ENCODE measurements at regions not wholly inside any gene's neighbourhood (a gene's known extent, or its start where the extent isn't known, plus 50 kb on each side); places are given as distances from the start of the nearest gene placed in this dataset.

- no peak for FAIRE-seq
- TF ChIP-seq TAF1 (IDR thresholded peaks at IDR 0.05; ENCODE audit: low read depth, low read length) (no peak), PAX5 (IDR thresholded peaks at IDR 0.05; ENCODE audit: insufficient read depth, low read length, severe bottlenecking) (no peak)
- no peak for DNase-seq (ENCODE audit: insufficient read length, low spot score)
Observed at GRCh38 chr4:16993956-16994840, 95.8 kb upstream of the LDB2 start.

GRCh38 chr4:16992566-16993225 lies 94.3 kb upstream of the LDB2 start:
- TF ChIP-seq TAF1 (IDR thresholded peaks at IDR 0.05; ENCODE audit: low read depth, low read length) (no peak), POLR2AphosphoS5 (IDR thresholded peaks at IDR 0.05; ENCODE audit: low read depth, low read length) (no peak), POU2F2 (IDR thresholded peaks at IDR 0.05; ENCODE audit: low read depth, low read length) (no peak), POLR2A (IDR thresholded peaks at IDR 0.05; ENCODE audit: low read depth, low read length) (no peak), SPI1 (IDR thresholded peaks at IDR 0.05; ENCODE audit: low read depth, low read length) (no peak), PAX5 (IDR thresholded peaks at IDR 0.05; ENCODE audit: insufficient read depth, low read length, severe bottlenecking) (no peak)
- FAIRE-seq (no peak), DNase-seq (ENCODE audit: insufficient read length, low spot score) (no peak)

- FAIRE-seq (no peak), DNase-seq (ENCODE audit: insufficient read length, low spot score) (no peak)
- TF ChIP-seq PAX5 (IDR thresholded peaks at IDR 0.05; ENCODE audit: insufficient read depth, low read length, severe bottlenecking) (no peak), SPI1 (IDR thresholded peaks at IDR 0.05; ENCODE audit: low read depth, low read length) (no peak), TAF1 (IDR thresholded peaks at IDR 0.05; ENCODE audit: low read depth, low read length) (no peak), POLR2AphosphoS5 (IDR thresholded peaks at IDR 0.05; ENCODE audit: low read depth, low read length) (no peak), POLR2A (IDR thresholded peaks at IDR 0.05; ENCODE audit: low read depth, low read length) (no peak), POU2F2 (IDR thresholded peaks at IDR 0.05; ENCODE audit: low read depth, low read length) (no peak)
Observed at GRCh38 chr4:16991450-16991849, 93.0 kb upstream of the LDB2 start.

- DNase-seq (ENCODE audit: insufficient read length, low spot score) (no peak), FAIRE-seq (no peak)
- TF ChIP-seq POLR2A (IDR thresholded peaks at IDR 0.05; ENCODE audit: low read depth, low read length): no peak
- no peak for TF ChIP-seq PAX5 (IDR thresholded peaks at IDR 0.05; ENCODE audit: insufficient read depth, low read length, severe bottlenecking)
- TF ChIP-seq SPI1 (IDR thresholded peaks at IDR 0.05; ENCODE audit: low read depth, low read length): no peak
- TF ChIP-seq POU2F2 (IDR thresholded peaks at IDR 0.05; ENCODE audit: low read depth, low read length): no peak
- TF ChIP-seq POLR2AphosphoS5 (IDR thresholded peaks at IDR 0.05; ENCODE audit: low read depth, low read length): no peak
- TF ChIP-seq TAF1 (IDR thresholded peaks at IDR 0.05; ENCODE audit: low read depth, low read length): no peak
Observed at GRCh38 chr4:16989371-16989770, 90.9 kb upstream of the LDB2 start.

- TF ChIP-seq POU2F2 (IDR thresholded peaks at IDR 0.05; ENCODE audit: low read depth, low read length) (no peak), POLR2A (IDR thresholded peaks at IDR 0.05; ENCODE audit: low read depth, low read length) (no peak), TAF1 (IDR thresholded peaks at IDR 0.05; ENCODE audit: low read depth, low read length) (no peak), POLR2AphosphoS5 (IDR thresholded peaks at IDR 0.05; ENCODE audit: low read depth, low read length) (no peak), PAX5 (IDR thresholded peaks at IDR 0.05; ENCODE audit: insufficient read depth, low read length, severe bottlenecking) (no peak), SPI1 (IDR thresholded peaks at IDR 0.05; ENCODE audit: low read depth, low read length) (no peak)
- DNase-seq (ENCODE audit: insufficient read length, low spot score) (no peak), FAIRE-seq (no peak)
Observed at GRCh38 chr4:16988814-16989213, 90.4 kb upstream of the LDB2 start.

- TF ChIP-seq SPI1 (IDR thresholded peaks at IDR 0.05; ENCODE audit: low read depth, low read length) (no peak), PAX5 (IDR thresholded peaks at IDR 0.05; ENCODE audit: insufficient read depth, low read length, severe bottlenecking) (no peak), POLR2A (IDR thresholded peaks at IDR 0.05; ENCODE audit: low read depth, low read length) (no peak), TAF1 (IDR thresholded peaks at IDR 0.05; ENCODE audit: low read depth, low read length) (no peak), POU2F2 (IDR thresholded peaks at IDR 0.05; ENCODE audit: low read depth, low read length) (no peak), POLR2AphosphoS5 (IDR thresholded peaks at IDR 0.05; ENCODE audit: low read depth, low read length) (no peak)
- FAIRE-seq: no peak
- DNase-seq (ENCODE audit: insufficient read length, low spot score): no peak
Observed at GRCh38 chr4:16977081-16977480, 78.6 kb upstream of the LDB2 start.

- FAIRE-seq (no peak), DNase-seq (ENCODE audit: insufficient read length, low spot score) (no peak)
- TF ChIP-seq POLR2AphosphoS5 (IDR thresholded peaks at IDR 0.05; ENCODE audit: low read depth, low read length) (no peak), POU2F2 (IDR thresholded peaks at IDR 0.05; ENCODE audit: low read depth, low read length) (no peak), SPI1 (IDR thresholded peaks at IDR 0.05; ENCODE audit: low read depth, low read length) (no peak), TAF1 (IDR thresholded peaks at IDR 0.05; ENCODE audit: low read depth, low read length) (no peak), POLR2A (IDR thresholded peaks at IDR 0.05; ENCODE audit: low read depth, low read length) (no peak), PAX5 (IDR thresholded peaks at IDR 0.05; ENCODE audit: insufficient read depth, low read length, severe bottlenecking) (no peak)
Observed at GRCh38 chr4:16969696-16970135, 71.3 kb upstream of the LDB2 start.

- TF ChIP-seq PAX5 (IDR thresholded peaks at IDR 0.05; ENCODE audit: insufficient read depth, low read length, severe bottlenecking) (no peak), POLR2A (IDR thresholded peaks at IDR 0.05; ENCODE audit: low read depth, low read length) (no peak), POLR2AphosphoS5 (IDR thresholded peaks at IDR 0.05; ENCODE audit: low read depth, low read length) (no peak), POU2F2 (IDR thresholded peaks at IDR 0.05; ENCODE audit: low read depth, low read length) (no peak)
- DNase-seq (ENCODE audit: insufficient read length, low spot score): no peak
- FAIRE-seq: no peak
Observed at GRCh38 chr4:16967722-16968121, 69.3 kb upstream of the LDB2 start.

GRCh38 chr4:16959305-16959704 lies 60.9 kb upstream of the LDB2 start:
- TF ChIP-seq TAF1 (IDR thresholded peaks at IDR 0.05; ENCODE audit: low read depth, low read length): no peak
- TF ChIP-seq PAX5 (IDR thresholded peaks at IDR 0.05; ENCODE audit: insufficient read depth, low read length, severe bottlenecking): no peak
- no peak for TF ChIP-seq SPI1 (IDR thresholded peaks at IDR 0.05; ENCODE audit: low read depth, low read length)
- FAIRE-seq: no peak
- no peak for DNase-seq (ENCODE audit: insufficient read length, low spot score)
